ENCODE measurements at regions not wholly inside any gene's neighbourhood (a gene's known extent, or its start where the extent isn't known, plus 50 kb on each side); places are given as distances from the start of the nearest gene placed in this dataset.
A peak's percentile ranks its signal among the peaks of the same experiment; 100 is the strongest.

DNA sequence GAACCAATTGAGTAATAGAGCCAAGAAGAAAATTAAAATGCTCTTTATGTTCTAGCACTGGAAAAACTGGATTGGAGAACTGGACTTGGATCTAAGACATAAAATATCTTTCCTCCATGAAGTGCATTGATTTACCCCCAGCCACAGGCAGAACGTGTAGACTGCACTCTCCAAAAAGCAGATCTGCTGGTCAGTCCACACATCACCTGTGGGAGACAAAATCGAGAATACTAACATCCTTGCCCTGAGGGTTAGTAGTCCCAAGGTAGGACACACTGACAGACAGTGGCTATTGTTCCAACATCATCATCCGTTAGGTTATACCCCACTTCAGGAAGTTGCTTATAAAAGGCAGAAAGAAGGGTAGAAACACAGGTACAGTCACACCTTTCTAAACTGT, 257.1 kb upstream of the STT3B start:
- no peak for DNase-seq
- no peaks in the 10 kb centered on the region for H3K9me3 ChIP-seq
- no peaks in the 10 kb centered on the region for H3K36me3 ChIP-seq
- peaks cover 0 to 50% (median 37%) of the 10 kb centered on the region in 4 donors for H3K4me1 ChIP-seq
- peak overlapping the region; percentile 59 for H3K27ac ChIP-seq
- no peaks in the 10 kb centered on the region for H3K27me3 ChIP-seq
- TF ChIP-seq CTCF (IDR thresholded peaks at IDR 0.05), result no peak
- no peak overlapping the region for H3K4me3 ChIP-seq
- intact Hi-C loops (cut with DNase I; ENCODE audit: low total_unique reads), result no loop called here

DNA sequence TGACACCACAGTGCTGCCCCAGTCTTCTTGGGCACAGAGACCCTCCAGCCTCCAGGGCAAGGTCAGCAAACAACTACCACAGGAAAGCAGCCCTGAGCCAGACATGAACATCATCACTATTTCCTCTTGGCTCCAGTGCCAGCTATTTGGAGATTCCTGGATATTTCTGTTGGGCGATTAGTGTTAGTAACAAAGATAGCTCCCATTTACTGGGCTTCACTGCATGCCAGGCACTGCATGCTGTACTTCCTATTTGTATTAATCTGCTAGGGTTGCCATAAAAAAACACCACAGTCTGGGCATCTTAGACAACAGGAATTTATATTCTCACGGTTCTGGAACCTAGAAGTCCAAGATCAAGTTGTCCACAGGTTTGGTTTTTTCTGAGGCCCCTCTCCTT, 255.1 kb upstream of the STT3B start:
- H3K4me1 ChIP-seq, result peaks cover 0 to 50% (median 37%) of the 10 kb centered on the region in 4 donors
- H3K9me3 ChIP-seq, result no peaks in the 10 kb centered on the region
- no peak for TF ChIP-seq CTCF (IDR thresholded peaks at IDR 0.05)
- H3K27me3 ChIP-seq, result no peaks in the 10 kb centered on the region
- no peak overlapping the region for H3K4me3 ChIP-seq
- intact Hi-C loops (cut with DNase I; ENCODE audit: low total_unique reads), result no loop called here
- no peaks in the 10 kb centered on the region for H3K36me3 ChIP-seq
- H3K27ac ChIP-seq, result peak overlapping the region; percentile 35
- DNase-seq, result peak in 1 of 2 donors; percentile 20

DNA sequence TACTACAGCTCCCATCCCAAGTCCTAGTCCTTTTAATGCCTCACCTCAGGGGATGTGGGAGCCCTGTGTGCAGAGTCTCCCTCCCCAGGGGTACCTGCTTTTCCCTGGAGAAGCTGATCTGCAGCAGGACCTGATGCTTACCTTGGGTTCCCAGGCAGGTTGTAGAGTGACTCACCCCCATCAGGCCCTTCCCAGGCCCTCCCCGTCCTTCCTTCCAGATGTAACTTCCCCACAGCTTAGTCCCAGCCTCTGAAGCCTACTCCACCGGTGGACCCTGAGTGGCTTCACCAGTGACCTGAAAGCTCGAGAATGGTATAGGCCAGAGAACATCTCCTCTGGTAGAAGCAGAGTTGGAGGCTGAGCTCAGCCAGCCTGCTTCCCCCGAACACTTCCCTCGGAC, 254.2 kb upstream of the STT3B start:
- H3K4me1 ChIP-seq, result peaks cover 0 to 50% (median 37%) of the 10 kb centered on the region in 4 donors
- H3K9me3 ChIP-seq, result no peaks in the 10 kb centered on the region
- H3K36me3 ChIP-seq, result no peaks in the 10 kb centered on the region
- intact Hi-C loops (cut with DNase I; ENCODE audit: low total_unique reads), result no loop called here
- TF ChIP-seq CTCF (IDR thresholded peaks at IDR 0.05), result no peak
- no peaks in the 10 kb centered on the region for H3K27me3 ChIP-seq
- DNase-seq, result no peak
- H3K4me3 ChIP-seq, result no peak overlapping the region
- H3K27ac ChIP-seq, result no peak overlapping the region

DNA sequence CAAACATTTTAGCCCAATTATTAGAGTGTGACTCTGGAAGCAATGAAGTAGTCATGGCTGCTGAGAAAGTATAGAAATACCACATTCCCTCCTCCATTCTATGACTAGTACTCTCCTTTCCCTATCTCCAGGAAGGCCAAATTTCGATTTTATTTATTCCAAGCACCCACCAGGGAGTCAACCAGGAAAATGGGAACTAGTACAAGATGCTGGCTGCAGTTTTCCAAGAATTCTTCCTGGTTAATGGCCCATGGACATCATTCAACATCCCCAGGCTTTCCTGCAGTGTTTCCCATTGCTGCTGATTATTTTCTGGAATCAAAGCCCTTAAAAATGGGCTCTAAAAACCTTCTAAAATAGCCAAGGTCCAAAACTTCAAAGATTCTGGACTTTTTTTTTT, 247.9 kb upstream of the STT3B start:
- no peak for DNase-seq
- no peaks in the 10 kb centered on the region for H3K36me3 ChIP-seq
- H3K4me1 ChIP-seq, result peaks cover 0 to 7% (median 1%) of the 10 kb centered on the region in 4 donors
- TF ChIP-seq CTCF (IDR thresholded peaks at IDR 0.05), result no peak
- intact Hi-C loops (cut with DNase I; ENCODE audit: low total_unique reads), result no loop called here
- no peak overlapping the region for H3K27ac ChIP-seq
- no peak overlapping the region for H3K4me3 ChIP-seq
- no peaks in the 10 kb centered on the region for H3K9me3 ChIP-seq
- no peaks in the 10 kb centered on the region for H3K27me3 ChIP-seq

DNA sequence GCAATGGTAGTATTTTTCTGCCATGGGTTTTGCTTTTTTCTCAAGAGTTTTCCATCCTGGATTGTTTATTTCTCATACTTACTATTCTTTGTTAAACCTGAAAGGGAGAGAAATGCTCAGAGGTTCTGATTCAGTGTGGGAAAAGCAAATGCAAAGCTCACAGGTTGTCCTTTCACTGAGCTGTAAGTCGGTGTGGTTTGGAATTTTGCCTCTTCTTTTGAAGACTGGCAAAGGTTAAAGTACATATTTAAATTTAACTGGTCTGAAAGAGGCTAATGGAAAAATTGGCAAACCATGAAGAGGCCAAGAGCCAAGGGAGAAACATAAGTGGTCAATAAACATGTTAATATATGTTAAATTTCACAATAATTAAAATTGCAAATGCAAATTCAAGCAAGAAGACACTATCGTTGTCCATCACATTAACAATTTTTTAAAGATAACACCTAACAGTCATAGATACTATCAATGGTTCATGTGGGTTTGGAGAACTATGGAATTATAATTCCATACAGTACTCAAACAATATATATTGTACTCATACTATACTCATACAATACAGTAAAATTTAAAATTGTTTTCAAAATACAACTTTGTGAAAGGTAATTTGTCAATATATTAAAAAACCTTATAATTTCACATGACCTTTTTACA, 246.8 kb upstream of the STT3B start:
- Histone ChIP-seq H3K27me3 (no peaks in the 10 kb centered on the region), H3K36me3 (no peaks in the 10 kb centered on the region), H3K27ac (no peak overlapping the region), H3K4me3 (no peak overlapping the region), H3K9me3 (no peaks in the 10 kb centered on the region), H3K4me1 (peaks cover 0 to 8% (median 4%) of the 10 kb centered on the region in 4 donors)
- no peak for TF ChIP-seq CTCF (IDR thresholded peaks at IDR 0.05)
- intact Hi-C loops (cut with DNase I; ENCODE audit: low total_unique reads), result no loop called here
- DNase-seq, result no peak

- Histone ChIP-seq H3K27ac (no peak overlapping the region), H3K4me3 (no peak overlapping the region), H3K9me3 (no peaks in the 10 kb centered on the region), H3K36me3 (no peaks in the 10 kb centered on the region), H3K27me3 (no peaks in the 10 kb centered on the region), H3K4me1 (peaks cover 0 to 8% (median 4%) of the 10 kb centered on the region in 4 donors)
- no peak for DNase-seq
- intact Hi-C loops (cut with DNase I; ENCODE audit: low total_unique reads), result no loop called here
- no peak for TF ChIP-seq CTCF (IDR thresholded peaks at IDR 0.05)
Observed at GRCh38 chr3:31288224-31288623, 244.5 kb upstream of the STT3B start.
